Vagina (tissue), 2 donors: ENCODE measurements at regions not wholly inside any gene's neighbourhood (a gene's known extent, or its start where the extent isn't known, plus 50 kb on each side); places are given as distances from the start of the nearest gene placed in this dataset.

ENCODE experiments used
- DNase-seq, 2 donors: peaks; one replicate each; pipeline ENCODE4 v3.0.0-alpha.2; 2017; ENCODE audit errors: extremely low spot score in 2 of 2
- H3K27ac ChIP-seq: fragments of 200-600 bp; sonication (generic); one replicate; pipeline ENCODE4 v1.5.1; 2019
- H3K27me3 ChIP-seq: fragments of 200-600 bp; sonication (generic); one replicate; pipeline ENCODE4 v1.5.1; 2019
- H3K36me3 ChIP-seq, 2 donors: fragments of 200-600 bp; sonication (generic); one replicate each; pipeline ENCODE4 v1.5.1; 2017 to 2019
- H3K4me1 ChIP-seq: fragments of 200-600 bp; sonication (generic); one replicate; pipeline ENCODE4 v1.5.1; 2019
- H3K4me3 ChIP-seq, 2 donors: fragments of 200-600 bp; sonication (generic); 1 replicate in 1 of 2; 2 replicates in 1 of 2; pipeline ENCODE4 v1.5.1; 2016 to 2019
- H3K9me3 ChIP-seq: fragments of 200-600 bp; sonication (generic); one replicate; pipeline ENCODE4 v1.5.1; 2019
- POLR2A ChIP-seq, 2 donors: fragments of 450-650 bp; IDR thresholded peaks; one replicate each; pipeline ENCODE4 v1.6.1; 2017; ENCODE audit warnings: antibody characterized with exemption in 2 of 2, mild to moderate bottlenecking in 2 of 2, moderate library complexity in 2 of 2
- POLR2AphosphoS5 ChIP-seq, 2 donors: sonication (generic); formaldehyde crosslinking; IDR thresholded peaks; one replicate each; pipeline ENCODE4 v1.9.0; 2017; ENCODE audit warnings: antibody characterized with exemption in 2 of 2, mild to moderate bottlenecking in 2 of 2, low read depth in 1 of 2; ENCODE audit not compliant: insufficient read depth in 1 of 2
- intact Hi-C: fragments of 100-400 bp; cut with DNase I; formaldehyde crosslinking; loops from one replicate; pipeline ENCODE4 v1.15.1; 2023
- TF ChIP-seq, protein P1 (sequence below), 3 experiments: fragments of 450-650 bp in 2 of 3; fragments of 200-600 bp in 1 of 3; sonication (generic) in 1 of 3; IDR thresholded peaks; one replicate each; pipeline ENCODE4 v1.5.1; 2017 to 2019; ENCODE audit warnings: antibody characterized with exemption in 3 of 3, mild to moderate bottlenecking in 2 of 3, moderate library complexity in 2 of 3

- intact Hi-C loops: no loop called here
These were observed 373.8 kb downstream of the TGFB2 start for GRCh38 chr1:218718977-218719376.

GRCh38 chr1:218728898-218729565 lies 383.9 kb downstream of the TGFB2 start:
- Histone ChIP-seq H3K36me3 (no peaks in the 10 kb centered on the region), H3K27ac (no peak overlapping the region), H3K27me3 (no peaks in the 10 kb centered on the region), H3K9me3 (no peaks in the 10 kb centered on the region), H3K4me1 (no peaks in the 10 kb centered on the region), H3K4me3 (no peak overlapping the region)
- intact Hi-C loops: no loop called here
- DNase-seq: no peak
- TF ChIP-seq, protein P1, sequence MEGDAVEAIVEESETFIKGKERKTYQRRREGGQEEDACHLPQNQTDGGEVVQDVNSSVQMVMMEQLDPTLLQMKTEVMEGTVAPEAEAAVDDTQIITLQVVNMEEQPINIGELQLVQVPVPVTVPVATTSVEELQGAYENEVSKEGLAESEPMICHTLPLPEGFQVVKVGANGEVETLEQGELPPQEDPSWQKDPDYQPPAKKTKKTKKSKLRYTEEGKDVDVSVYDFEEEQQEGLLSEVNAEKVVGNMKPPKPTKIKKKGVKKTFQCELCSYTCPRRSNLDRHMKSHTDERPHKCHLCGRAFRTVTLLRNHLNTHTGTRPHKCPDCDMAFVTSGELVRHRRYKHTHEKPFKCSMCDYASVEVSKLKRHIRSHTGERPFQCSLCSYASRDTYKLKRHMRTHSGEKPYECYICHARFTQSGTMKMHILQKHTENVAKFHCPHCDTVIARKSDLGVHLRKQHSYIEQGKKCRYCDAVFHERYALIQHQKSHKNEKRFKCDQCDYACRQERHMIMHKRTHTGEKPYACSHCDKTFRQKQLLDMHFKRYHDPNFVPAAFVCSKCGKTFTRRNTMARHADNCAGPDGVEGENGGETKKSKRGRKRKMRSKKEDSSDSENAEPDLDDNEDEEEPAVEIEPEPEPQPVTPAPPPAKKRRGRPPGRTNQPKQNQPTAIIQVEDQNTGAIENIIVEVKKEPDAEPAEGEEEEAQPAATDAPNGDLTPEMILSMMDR (IDR thresholded peaks at IDR 0.05): no peak
- TF ChIP-seq POLR2AphosphoS5 (IDR thresholded peaks at IDR 0.05; ENCODE audit: insufficient read depth in 1 of 2, low read depth in 1 of 2) (no peak), POLR2A (IDR thresholded peaks at IDR 0.05) (no peak)

More at GRCh38 chr1:218718977-218719376, 373.8 kb downstream of the TGFB2 start:
- no peaks in the 10 kb centered on the region for H3K4me1 ChIP-seq
- no peaks in the 10 kb centered on the region for H3K9me3 ChIP-seq
- no peak overlapping the region for H3K27ac ChIP-seq
- no peak for DNase-seq
- no peaks in the 10 kb centered on the region for H3K27me3 ChIP-seq
- H3K36me3 ChIP-seq: no peaks in the 10 kb centered on the region
- TF ChIP-seq POLR2A (IDR thresholded peaks at IDR 0.05): no peak
- TF ChIP-seq, protein P1 (IDR thresholded peaks at IDR 0.05): no peak
- no peak for TF ChIP-seq POLR2AphosphoS5 (IDR thresholded peaks at IDR 0.05; ENCODE audit: insufficient read depth in 1 of 2, low read depth in 1 of 2)
- H3K4me3 ChIP-seq: no peak overlapping the region

- Histone ChIP-seq H3K4me3 (no peak overlapping the region), H3K36me3 (no peaks in the 10 kb centered on the region), H3K27ac (no peak overlapping the region), H3K9me3 (no peaks in the 10 kb centered on the region), H3K27me3 (no peaks in the 10 kb centered on the region), H3K4me1 (no peaks in the 10 kb centered on the region)
- TF ChIP-seq POLR2A (IDR thresholded peaks at IDR 0.05): no peak
- intact Hi-C loops: no loop called here
- DNase-seq: no peak
These were observed 390.4 kb downstream of the TGFB2 start for GRCh38 chr1:218735436-218736032.

DNA sequence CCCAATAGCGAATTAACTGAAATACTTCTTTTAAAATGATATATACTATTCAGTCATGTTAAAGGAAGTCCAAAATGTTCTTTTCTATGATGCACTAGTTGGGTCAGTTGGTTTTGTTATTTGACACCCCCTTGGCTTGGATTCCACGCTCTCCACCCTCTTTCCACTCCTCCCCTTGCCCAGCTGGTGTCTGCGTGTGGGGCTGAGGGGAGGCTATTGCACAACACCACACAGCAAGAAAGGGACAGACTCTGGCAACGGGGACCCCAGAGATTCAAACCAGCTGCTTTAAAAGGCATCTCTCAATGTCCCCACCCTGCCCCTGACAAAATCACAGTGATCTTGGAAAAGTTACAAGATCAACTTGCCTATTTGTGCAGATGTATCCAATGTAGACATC lies 394.3 kb downstream of the TGFB2 start:
- DNase-seq: no peak
- no peak overlapping the region for H3K4me3 ChIP-seq
- TF ChIP-seq POLR2AphosphoS5 (IDR thresholded peaks at IDR 0.05; ENCODE audit: insufficient read depth in 1 of 2, low read depth in 1 of 2) (peak in 1 of 2 donors; percentile 31), POLR2A (IDR thresholded peaks at IDR 0.05) (no peak)
- TF ChIP-seq, protein P1 (IDR thresholded peaks at IDR 0.05): no peak
- no peaks in the 10 kb centered on the region for H3K9me3 ChIP-seq
- H3K27ac ChIP-seq: no peak overlapping the region
- intact Hi-C loops: no loop called here
- no peaks in the 10 kb centered on the region for H3K36me3 ChIP-seq
- no peaks in the 10 kb centered on the region for H3K4me1 ChIP-seq
- H3K27me3 ChIP-seq: no peaks in the 10 kb centered on the region

DNA sequence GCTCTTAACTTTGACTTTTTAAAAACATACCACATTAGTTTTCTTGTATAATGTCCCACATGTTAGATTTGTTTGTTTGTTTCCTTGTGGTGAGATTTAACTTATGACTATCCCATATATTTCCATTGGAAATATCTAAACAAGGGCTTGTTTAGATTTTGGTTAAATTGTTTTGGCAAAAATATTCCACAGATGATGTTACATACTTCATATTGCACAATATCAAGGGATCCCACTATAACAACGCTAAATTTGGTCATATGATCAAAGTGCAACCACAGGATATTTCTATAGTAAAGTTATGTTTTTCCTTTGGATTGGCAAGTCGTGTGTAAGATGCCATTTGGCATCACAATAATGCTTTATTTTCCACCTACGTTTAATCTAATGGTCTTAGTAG lies 396.7 kb downstream of the TGFB2 start:
- no peak overlapping the region for H3K27ac ChIP-seq
- no peak for DNase-seq
- no peaks in the 10 kb centered on the region for H3K9me3 ChIP-seq
- no peaks in the 10 kb centered on the region for H3K36me3 ChIP-seq
- H3K4me3 ChIP-seq: no peak overlapping the region
- H3K4me1 ChIP-seq: no peaks in the 10 kb centered on the region
- intact Hi-C loops: no loop called here
- TF ChIP-seq POLR2AphosphoS5 (IDR thresholded peaks at IDR 0.05; ENCODE audit: insufficient read depth in 1 of 2, low read depth in 1 of 2) (no peak), POLR2A (IDR thresholded peaks at IDR 0.05) (no peak)
- TF ChIP-seq, protein P1 (IDR thresholded peaks at IDR 0.05): no peak
- H3K27me3 ChIP-seq: no peaks in the 10 kb centered on the region
